GM18502 (cell line): ENCODE measurements at regions not wholly inside any gene's neighbourhood (a gene's known extent, or its start where the extent isn't known, plus 50 kb on each side); places are given as distances from the start of the nearest gene placed in this dataset.

Source experiments
- ATAC-seq: cut with Tn5 transposase; IDR thresholded peaks from one replicate; pipeline ENCODE4 v1.9.1; 2021; ENCODE audit warnings: mild to moderate bottlenecking; ENCODE audit not compliant: unreplicated experiment, poor library complexity

- ATAC-seq, result no peak
Measured at GRCh38 chr12:42786400-42787148, 197.0 kb upstream of the PRICKLE1 start.

- no peak for ATAC-seq
Measured at GRCh38 chr12:42785944-42786343, 196.4 kb upstream of the PRICKLE1 start.

GRCh38 chr12:42780671-42781070 is 191.1 kb upstream of the PRICKLE1 start:
- no peak for ATAC-seq

- ATAC-seq, result no peak
Measured at GRCh38 chr12:42779186-42779859, 189.8 kb upstream of the PRICKLE1 start.

GRCh38 chr12:42776396-42776795 is 186.8 kb upstream of the PRICKLE1 start:
- ATAC-seq, result no peak

GRCh38 chr12:42774238-42774637 is 184.7 kb upstream of the PRICKLE1 start:
- no peak for ATAC-seq

GRCh38 chr12:42770261-42770660 is 180.7 kb upstream of the PRICKLE1 start:
- ATAC-seq, result no peak

- ATAC-seq, result no peak
Measured at GRCh38 chr12:42769455-42769854, 179.9 kb upstream of the PRICKLE1 start.

- ATAC-seq, result no peak
Measured at GRCh38 chr12:42767998-42768397, 178.5 kb upstream of the PRICKLE1 start.

- no peak for ATAC-seq
Measured at GRCh38 chr12:42767326-42767954, 177.9 kb upstream of the PRICKLE1 start.

- no peak for ATAC-seq
Measured at GRCh38 chr12:42766754-42767153, 177.2 kb upstream of the PRICKLE1 start.

GRCh38 chr12:42766026-42766425 is 176.5 kb upstream of the PRICKLE1 start:
- no peak for ATAC-seq

GRCh38 chr12:42763682-42764081 is 174.1 kb upstream of the PRICKLE1 start:
- ATAC-seq, result no peak

GRCh38 chr12:42762395-42762925 is 172.9 kb upstream of the PRICKLE1 start:
- ATAC-seq, result no peak

GRCh38 chr12:42761601-42762350 is 172.2 kb upstream of the PRICKLE1 start:
- peak; percentile 46 for ATAC-seq

GRCh38 chr12:42761086-42761485 is 171.5 kb upstream of the PRICKLE1 start:
- peak; percentile 4 for ATAC-seq

GRCh38 chr12:42760550-42760949 is 171.0 kb upstream of the PRICKLE1 start:
- ATAC-seq, result no peak

- ATAC-seq, result no peak
Measured at GRCh38 chr12:42759622-42760273, 170.2 kb upstream of the PRICKLE1 start.

- no peak for ATAC-seq
Measured at GRCh38 chr12:42758806-42759205, 169.3 kb upstream of the PRICKLE1 start.

- ATAC-seq, result no peak
Measured at GRCh38 chr12:42757624-42758119, 168.1 kb upstream of the PRICKLE1 start.
